Astrocyte (in vitro differentiated cells and primary cell): ENCODE measurements at regions not wholly inside any gene's neighbourhood (a gene's known extent, or its start where the extent isn't known, plus 50 kb on each side); places are given as distances from the start of the nearest gene placed in this dataset.

Experiments used
- EZH2 ChIP-seq: IDR thresholded peaks from 2 replicates; pipeline ENCODE4 v1.6.1; 2012; ENCODE audit warnings: mild to moderate bottlenecking, low read length, inconsistent platforms; ENCODE audit not compliant: insufficient read depth
- TF ChIP-seq, protein P1 (sequence below): IDR thresholded peaks from 2 replicates; pipeline ENCODE4 v1.5.1; 2011; ENCODE audit warnings: low read depth, mild to moderate bottlenecking, inconsistent platforms, low read length, moderate library complexity; ENCODE audit not compliant: insufficient read depth

- TF ChIP-seq, protein P1, sequence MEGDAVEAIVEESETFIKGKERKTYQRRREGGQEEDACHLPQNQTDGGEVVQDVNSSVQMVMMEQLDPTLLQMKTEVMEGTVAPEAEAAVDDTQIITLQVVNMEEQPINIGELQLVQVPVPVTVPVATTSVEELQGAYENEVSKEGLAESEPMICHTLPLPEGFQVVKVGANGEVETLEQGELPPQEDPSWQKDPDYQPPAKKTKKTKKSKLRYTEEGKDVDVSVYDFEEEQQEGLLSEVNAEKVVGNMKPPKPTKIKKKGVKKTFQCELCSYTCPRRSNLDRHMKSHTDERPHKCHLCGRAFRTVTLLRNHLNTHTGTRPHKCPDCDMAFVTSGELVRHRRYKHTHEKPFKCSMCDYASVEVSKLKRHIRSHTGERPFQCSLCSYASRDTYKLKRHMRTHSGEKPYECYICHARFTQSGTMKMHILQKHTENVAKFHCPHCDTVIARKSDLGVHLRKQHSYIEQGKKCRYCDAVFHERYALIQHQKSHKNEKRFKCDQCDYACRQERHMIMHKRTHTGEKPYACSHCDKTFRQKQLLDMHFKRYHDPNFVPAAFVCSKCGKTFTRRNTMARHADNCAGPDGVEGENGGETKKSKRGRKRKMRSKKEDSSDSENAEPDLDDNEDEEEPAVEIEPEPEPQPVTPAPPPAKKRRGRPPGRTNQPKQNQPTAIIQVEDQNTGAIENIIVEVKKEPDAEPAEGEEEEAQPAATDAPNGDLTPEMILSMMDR: no peak
- TF ChIP-seq EZH2: no peak
Observed at GRCh38 chr13:88014527-88014926, 343.4 kb downstream of the SLITRK5 start.
